Ramos (cell line): ENCODE measurements at regions not wholly inside any gene's neighbourhood (a gene's known extent, or its start where the extent isn't known, plus 50 kb on each side); places are given as distances from the start of the nearest gene placed in this dataset.

Experiments used
- in situ Hi-C: fragments of 300-500 bp; cut with MboI; formaldehyde crosslinking; loops from one replicate; pipeline ENCODE4 v1.14.3; 2022; ENCODE audit warnings: low sequenced_read_pairs; ENCODE audit not compliant: unreplicated experiment

DNA sequence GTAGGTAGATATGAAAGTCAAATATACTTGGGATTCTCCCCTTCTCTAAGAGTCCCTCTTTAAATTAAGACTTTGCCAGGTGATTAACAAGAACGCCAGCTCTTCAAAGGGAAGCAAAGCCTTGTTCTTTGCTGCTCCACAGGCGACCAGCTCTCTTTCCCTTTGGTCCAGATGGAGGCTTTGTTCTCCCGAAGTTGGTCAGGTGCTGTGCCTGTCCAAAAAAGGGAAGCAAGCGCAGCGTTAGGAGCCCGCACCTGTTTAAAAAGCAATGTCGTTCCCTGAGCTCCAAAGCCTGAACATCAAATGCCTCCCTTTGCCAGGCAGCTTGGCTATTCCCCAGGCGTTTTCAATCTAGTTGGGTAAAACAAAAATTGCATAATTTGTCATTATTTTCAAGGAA lies 1913.1 kb upstream of the PIK3C3 start:
- in situ Hi-C loops, result no loop called here

DNA sequence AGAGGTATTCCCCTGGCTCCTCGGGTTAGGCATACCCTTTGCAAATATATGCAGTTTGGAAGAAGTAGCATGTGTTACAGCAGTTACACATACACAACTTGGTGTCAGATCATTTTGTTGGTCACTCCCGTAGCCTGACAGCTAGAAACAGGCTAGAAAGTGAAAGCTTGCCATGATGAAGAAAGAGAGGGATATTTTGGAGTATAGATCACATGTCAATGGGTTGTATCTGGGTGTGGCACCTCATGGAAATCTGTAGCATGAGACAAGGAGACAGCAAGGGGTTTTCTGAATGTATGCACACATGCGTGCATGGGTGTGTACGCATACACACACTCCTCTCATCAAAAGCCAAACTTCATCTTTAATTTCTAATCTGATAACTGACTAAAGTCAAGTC lies 1914.5 kb upstream of the PIK3C3 start:
- in situ Hi-C loops, result no loop called here

DNA sequence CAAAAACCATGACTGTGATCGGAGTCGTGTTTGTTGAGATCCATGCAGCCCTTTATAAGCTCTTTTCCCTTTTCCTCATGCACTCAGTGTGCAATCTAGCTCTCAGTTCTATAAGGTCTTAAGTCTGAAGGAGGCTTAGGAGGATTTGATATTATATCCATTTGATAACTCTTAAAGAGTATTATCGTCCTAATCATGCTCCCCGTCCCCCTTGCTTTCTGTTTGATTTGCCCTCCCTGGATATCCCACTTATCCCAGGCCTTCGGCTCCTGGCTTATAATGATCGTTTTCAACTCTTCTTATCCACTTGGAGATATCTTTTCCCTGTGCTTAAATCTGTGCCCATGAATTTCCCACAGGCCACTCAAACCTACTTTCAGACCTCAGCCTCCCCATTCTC lies 1917.7 kb upstream of the PIK3C3 start:
- in situ Hi-C loops, result no loop called here

DNA sequence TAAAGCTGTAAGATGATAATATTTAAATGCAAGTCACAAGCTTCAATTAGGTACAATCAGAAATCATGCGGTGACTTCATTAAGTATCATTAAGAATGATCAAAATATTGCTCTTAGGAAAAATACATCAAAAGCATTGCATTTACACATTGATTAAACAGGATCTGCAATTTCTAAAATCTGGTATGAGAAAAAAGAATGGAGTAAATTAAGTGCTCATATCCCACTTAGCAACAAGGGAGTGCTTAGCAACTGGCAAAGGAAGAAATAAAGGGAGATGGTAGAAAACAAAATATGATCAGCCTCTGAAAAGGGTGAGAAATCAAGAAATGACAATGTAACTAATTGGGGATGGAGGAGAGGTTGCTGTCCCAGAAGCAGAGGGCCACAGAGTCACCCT lies 1918.2 kb upstream of the PIK3C3 start:
- in situ Hi-C loops, result no loop called here

DNA sequence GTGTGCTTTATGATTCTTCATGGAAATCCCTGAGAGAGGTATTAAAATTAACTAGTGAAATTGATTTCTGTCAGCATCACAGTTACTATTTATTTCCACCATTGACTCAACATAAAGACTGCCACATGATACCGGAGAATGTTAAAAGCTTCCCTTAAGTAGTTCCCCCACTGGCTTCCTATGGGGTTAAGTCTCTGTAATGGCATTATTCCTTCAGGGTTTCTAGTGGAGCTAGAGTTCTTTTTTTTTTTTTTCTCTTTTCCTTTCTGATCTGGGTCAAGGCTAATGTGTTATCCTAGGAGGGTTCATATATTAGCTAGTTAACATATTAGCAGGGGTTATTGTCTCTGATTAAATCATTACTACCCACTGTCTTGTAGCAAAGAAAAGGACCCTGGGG lies 1919.1 kb upstream of the PIK3C3 start:
- in situ Hi-C loops, result no loop called here

DNA sequence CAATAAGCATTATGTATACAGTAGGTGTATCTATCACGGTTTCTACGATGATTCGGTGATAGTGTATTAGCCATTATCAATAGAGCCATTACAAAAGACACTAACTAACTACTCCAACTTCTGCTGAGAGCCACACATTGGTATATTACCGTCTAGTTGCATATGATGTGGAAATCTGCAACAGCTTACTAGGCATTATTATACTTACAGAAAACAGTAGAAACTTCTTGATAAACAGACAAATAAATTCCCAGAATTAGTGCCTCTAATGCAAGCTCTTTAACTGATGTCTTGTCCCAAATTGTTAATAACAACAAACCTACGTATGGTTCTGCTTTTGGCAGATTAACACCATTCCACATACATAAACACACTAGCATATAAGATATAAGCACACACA lies 1923.0 kb upstream of the PIK3C3 start:
- in situ Hi-C loops, result no loop called here

DNA sequence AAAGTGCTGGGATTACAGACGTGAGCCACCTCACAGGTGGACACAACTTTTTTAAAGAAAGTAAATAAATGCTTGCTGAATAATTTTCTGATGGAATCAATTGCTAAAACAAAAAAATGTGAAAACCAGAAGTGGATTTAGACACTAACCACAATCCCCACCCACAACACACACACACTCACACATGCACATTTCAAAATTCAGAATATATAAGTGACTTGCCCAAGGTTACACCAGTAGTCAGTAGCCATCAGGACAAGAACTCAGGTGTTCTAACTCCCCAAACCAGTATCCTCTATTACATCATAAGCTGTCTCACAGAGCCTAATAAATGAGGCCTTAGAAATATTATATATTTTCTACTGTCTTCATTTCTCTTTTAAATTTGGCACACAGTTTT lies 1923.6 kb upstream of the PIK3C3 start:
- in situ Hi-C loops, result no loop called here

DNA sequence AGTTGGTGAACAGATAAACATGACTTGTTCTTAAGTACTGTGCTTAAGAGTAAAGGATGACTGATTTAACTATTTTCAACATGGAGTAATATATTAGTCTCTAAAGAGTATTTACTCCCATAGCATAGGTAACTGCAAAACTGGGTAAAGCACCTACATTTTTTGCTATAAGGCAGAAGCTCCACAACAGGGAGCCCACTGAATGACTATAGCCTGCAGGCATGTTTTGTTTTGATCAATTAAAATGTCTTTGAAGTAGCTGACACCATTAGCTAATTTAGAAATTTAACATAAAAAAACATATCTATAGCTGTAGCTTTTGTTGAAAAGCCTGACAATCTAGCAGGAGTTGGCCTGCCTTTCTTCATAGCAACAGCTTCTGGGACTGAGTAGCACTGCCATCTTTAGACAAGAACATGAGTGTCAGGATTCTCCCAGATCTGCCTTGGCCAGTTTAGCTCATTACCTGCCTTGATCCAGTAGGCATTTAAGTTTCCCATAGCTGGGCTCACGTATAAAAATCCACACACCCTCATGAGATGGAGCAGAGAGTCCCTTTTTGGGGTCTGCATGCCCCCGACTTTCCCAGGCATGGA lies 1935.1 kb upstream of the PIK3C3 start:
- in situ Hi-C loops, result no loop called here

DNA sequence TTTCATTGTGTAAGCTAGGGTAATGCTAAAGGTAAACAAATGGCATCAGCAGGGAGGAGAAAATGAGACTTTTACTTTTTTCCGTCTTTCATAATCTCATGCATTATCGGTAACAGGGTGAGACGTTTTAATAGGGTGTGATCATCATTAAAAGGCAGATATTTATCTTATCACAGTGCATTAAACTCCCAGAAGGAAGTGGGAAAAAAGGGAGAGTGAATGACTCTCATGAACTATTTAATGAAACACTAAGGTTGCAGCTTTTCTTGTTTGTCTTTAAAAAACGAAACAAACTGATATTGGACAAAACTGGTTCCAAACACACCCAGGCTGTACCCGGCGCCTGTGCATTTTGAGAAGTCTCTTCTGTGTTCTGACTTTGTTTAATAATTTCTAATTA lies 1936.8 kb upstream of the PIK3C3 start:
- in situ Hi-C loops, result no loop called here

DNA sequence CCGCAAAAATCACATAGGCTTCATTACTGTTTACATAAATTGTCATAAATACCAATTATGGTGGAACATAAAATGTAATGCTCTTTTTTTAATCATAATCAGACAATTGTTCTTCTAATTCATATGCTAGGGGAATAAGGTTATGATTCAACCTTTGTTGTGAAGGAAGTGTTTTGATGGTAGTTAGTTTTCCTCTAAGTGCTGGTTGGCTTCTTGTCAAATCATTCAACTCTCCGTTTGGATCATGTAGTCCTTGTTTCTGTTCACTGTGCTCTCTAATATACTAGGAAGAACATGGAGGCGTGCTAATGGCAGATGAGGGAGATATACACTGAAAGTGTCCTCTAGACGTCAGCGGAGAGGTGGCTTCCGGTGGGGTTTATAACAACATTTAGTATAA lies 1938.0 kb upstream of the PIK3C3 start:
- in situ Hi-C loops, result no loop called here

DNA sequence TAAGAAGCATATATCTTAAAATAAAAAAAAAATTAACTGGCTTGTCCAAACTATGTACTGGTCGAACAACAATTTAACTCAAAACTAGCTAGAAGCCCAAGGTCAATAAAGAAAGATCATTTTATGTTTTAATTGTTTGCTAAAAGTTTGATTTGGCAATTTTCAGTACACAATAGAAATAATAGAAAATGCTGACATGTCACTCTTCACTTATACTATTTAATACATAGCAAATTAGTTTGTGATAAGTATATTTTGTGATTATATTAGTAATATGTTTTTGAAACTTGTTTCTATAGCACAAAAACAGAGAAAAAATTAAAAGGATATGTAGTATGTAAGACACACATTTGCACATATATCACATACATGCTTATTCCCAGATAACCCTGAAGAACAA lies 1938.6 kb upstream of the PIK3C3 start:
- in situ Hi-C loops, result no loop called here

DNA sequence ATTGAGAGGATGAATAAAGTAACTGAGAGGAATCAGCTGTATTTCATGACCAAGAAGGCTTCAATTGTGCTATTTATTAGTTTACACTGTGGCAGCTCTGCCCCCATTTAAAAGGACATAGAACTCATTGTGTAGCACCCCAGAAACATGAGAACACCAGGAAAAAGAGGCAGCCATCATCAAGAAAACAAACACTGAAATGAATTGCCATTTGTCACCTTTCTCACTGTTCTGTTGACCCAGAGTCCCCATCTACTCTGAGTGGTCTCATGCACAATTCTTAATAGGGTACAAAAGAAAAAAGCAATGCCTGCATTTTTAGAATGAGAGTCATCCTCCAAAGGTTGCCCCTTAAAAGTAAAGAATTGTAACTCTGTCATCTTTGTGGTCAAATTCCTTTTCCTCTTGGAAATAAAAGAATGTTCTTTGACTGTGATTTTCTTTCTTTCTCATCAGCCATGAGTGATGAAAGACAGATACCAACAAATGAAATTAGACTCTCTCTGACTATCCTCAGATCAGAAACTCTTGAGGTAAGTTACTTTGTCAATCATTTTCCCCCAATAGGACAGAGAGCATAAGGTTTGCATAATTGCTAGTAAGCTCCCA lies 1941.9 kb upstream of the PIK3C3 start:
- in situ Hi-C loops, result no loop called here

DNA sequence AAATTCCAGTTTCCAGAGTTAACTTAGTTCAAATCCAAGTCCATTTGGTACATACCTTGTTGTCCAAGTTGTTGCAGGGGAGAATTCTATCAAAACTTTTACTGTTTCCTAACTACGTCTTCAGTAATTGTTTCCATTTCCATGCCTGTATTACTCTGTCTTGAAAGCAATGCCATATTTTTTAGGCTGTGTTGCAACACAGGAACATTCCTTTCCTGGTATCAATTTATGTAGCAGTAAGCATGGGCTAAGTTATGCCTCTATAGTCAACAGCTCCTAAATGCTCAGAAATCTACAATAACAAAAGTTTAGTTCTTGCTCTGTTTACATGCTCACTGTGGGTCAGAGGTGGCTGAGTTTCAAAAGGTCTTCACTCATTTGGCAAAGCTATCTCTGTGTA lies 1943.8 kb upstream of the PIK3C3 start:
- in situ Hi-C loops, result no loop called here

DNA sequence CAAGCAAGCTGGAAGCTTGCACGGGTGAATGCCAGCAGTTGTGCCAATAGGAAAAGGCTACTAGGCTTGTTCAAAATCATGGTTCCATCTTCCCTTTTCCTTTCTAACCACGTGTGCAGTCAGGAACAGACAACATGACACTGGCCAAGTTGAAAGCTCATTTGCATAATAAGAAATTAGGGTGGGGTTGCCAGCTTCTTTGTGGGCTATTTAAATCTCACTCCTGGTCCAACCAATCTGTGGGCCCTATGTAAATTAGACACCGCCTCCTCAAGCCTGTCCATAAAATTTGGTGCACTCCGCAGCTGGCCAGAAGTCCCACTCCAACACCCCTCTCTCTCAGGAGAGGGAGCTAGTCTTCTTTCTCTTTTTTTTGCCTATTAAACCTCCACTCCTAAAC lies 1948.4 kb upstream of the PIK3C3 start:
- in situ Hi-C loops, result no loop called here

DNA sequence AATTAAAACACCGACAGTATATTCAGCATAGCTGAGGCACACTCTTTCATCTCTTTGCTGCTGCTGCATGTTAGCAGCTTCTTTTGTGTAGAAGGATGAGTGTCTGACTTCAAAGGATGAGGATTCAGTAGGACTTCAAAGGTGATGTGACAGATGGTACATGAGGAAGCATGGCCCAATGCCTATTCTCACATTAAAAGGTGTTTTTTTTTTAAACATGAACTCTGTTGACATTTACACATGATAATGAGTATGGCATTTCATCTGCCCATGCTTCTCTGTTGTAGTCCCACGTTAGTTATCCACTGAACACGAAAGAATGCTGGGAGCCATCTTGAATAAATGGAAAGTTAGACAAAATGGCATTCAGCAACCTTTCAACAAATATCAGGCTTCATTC lies 1950.8 kb upstream of the PIK3C3 start:
- in situ Hi-C loops, result no loop called here

DNA sequence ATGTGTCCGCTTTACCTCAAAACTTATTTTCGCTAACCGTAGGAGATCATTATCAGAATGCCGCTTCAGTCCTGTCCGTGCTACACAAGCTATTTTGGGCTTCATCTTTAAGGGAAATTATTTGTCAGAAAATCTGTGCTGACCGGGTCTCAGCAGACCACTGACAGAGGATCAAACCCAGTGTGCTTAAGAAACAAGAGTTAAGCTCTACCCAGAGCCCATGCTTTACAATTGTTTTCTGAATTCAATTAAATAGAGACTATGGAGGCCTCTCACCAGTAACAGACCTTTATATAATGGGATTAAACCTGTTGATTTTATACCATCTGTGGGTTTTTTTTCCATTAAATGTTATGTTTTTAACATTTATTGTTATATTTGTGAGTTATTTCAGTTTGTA lies 1956.7 kb upstream of the PIK3C3 start:
- in situ Hi-C loops, result no loop called here

DNA sequence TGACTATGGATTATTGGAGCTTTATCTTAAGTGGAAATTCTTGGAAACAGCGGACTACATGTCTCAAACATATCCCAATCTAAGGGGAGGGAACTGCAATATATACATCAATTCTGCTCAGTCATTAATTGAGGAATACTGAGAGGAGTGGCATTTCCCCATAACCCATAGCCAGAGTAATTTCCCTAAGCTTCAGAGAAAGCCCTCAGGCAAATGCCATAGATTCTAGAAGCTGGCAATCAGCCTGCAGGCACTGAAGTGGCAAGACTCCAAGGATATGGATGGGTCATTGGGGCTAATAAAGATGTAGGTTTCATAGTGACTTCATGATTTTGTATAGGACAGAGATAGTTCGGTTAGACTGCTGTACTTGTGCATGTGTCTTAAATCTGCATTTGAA lies 1960.5 kb upstream of the PIK3C3 start:
- in situ Hi-C loops, result no loop called here

DNA sequence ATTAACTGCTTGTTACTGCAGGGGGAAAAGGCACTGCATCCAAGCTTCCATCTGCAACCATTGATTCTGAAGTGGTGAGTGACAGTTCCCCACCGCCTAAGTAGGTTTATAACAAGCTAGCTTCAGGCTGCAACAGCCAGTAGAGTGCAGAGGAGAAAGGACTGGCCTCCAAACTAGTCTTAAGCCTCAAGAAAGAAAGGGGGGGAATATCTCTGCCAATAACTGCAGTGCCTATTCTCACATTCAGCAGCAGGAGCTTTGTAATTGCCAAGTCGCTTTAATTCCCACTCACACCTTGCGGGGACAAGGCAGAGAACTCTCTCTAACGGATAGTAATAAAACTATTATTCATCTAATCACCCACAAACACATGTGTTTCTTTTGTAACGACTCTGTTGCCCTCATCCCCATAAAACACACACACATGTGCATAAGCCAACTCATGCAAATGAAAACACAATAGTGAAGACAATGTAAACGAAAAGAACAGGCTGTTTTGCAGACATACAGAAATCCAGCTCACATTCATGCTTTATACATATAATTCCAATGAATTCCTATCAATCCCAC lies 1963.3 kb upstream of the PIK3C3 start:
- in situ Hi-C loops, result no loop called here

DNA sequence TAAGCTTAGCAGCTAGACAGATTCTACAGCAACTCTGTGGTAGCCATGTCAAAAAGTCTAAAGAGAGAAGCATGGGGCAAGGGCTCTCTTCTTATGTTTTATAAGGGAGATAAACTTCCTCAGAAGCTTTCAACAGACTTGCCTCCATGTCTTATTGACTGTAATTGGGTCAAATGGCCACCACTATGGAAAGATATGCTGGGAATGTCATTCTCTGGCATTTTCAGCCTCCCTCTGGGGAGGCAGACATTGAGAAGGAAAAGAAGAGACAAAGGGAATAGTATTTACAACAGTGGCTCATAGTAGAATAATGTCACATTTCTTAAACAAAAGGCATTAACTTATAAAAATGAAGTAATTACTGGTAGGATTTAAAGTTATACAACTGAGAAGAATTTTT lies 1964.5 kb upstream of the PIK3C3 start:
- in situ Hi-C loops, result no loop called here

DNA sequence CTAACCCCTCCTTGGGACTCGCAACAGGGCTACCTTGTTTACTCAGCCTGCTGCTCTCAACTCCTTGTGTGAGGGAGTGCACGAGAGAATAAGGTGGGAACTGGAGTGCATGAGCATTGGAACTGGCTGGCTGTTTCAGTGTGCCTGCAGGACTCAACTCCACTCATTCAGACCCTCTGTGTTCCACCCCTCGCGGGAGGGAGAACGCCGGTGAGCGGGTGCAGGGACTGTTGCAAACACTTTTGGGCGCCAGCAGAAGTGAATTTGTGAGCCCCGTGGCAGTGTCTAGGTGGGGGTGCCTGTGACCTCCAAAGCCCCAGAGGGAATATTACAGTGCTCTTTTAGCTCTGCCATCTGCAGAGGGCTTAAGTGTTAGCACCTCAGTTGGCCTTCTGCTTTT lies 1978.3 kb upstream of the PIK3C3 start:
- in situ Hi-C loops, result no loop called here

DNA sequence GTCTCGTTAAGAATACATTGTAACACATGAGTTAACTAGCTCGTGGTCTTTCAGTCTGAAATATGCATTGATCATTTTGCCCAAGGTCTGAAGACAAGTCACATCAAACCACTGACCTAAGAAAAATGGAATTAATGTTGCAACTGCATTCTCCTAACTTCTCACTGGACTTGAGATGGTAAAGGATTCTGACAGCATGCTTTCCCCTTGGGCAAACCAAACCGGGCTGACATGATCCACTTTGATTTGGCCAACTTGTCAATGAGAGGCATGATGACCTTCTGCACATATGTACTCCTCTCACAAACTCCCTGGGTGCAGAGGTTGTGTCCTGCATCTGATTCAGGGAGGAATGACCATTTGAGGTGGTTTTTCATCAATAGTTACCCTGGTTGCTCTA lies 1982.5 kb upstream of the PIK3C3 start:
- in situ Hi-C loops, result no loop called here

DNA sequence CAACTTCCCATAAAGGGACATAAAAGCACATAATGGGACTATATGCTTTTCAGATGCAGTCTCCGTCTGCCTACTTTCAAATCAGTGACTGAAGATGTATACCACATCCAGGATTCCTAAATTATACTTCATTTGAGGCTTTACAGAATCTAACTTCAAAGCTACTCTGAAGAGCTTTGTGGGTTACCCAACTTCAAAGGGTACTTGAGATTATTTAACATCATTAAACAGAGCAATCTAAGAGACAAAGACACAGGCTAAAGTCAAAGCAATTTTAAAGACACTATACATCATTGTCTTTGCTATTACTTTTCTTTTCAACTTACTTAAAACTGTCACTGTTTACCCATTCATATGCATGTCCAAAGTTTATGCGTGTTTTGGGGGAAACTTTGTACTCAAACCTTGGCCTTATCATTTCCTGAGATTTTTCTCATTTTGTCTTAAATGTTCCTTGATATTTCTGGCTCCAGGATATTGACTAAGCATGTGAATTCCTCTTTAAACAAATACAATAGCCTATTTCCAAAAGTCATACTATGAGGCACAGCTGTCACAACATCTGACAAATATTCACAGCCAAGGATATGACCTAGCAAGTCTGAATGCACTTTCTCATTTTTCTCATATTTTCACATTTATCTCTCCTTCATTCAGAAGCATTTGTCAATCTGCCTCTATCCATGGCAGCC lies 1985.1 kb upstream of the PIK3C3 start:
- in situ Hi-C loops, result no loop called here
